DMS 273 (cell line): ENCODE measurements at regions not wholly inside any gene's neighbourhood (a gene's known extent, or its start where the extent isn't known, plus 50 kb on each side); places are given as distances from the start of the nearest gene placed in this dataset.
"Not testable (repeated sequence)": the region's sequence is repeated elsewhere in the genome, so short reads cannot be mapped to it uniquely, and the experiment has no call there.

ENCODE experiments used
- DNase-seq: peaks from one replicate; lab custom pipeline; 2025; ENCODE audit not compliant: unreplicated experiment; lab: John Stamatoyannopoulos, UW

- no peak for DNase-seq
These were observed 101.7 kb upstream of the CLEC14A start for GRCh38 chr14:38357557-38357956.

DNA sequence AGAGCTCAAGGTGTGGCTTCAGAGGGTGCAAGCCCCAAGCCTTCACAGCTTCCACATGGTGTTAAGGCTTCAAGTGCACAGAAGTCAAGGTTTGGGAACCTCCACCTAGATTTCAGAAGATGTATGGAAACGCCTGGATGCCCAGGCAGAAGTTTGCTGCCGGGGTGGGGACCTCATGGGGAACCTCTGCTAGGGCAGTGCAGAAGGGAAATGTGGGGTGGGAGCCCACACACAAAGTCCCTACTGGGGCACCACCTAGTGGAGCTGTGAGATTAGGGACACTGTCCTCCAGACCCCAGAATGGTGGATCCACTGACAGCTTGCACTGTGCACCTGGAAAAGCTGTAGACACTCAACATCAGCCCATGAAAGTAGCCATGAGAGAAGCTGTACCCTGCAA, 99.6 kb upstream of the CLEC14A start:
- DNase-seq: not testable (repeated sequence)

DNA sequence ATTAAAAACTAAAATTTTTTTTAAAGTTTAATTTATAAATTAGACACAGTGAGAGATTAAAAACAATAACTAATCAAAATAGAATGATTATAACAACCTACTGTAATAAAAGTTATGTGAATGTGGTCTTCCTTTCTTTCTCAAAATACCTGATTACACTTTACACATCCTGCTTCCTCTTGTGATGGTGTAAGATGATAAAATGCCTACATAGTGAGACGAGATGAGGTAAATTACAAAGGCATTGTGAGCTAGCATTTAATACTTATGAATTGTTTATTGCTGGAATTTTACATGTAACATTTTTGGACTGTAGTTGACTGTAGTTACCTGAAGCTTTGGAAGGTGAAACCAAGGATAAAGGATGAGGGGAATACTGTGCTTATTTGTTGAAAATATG, 94.2 kb upstream of the CLEC14A start:
- DNase-seq: no peak

DNA sequence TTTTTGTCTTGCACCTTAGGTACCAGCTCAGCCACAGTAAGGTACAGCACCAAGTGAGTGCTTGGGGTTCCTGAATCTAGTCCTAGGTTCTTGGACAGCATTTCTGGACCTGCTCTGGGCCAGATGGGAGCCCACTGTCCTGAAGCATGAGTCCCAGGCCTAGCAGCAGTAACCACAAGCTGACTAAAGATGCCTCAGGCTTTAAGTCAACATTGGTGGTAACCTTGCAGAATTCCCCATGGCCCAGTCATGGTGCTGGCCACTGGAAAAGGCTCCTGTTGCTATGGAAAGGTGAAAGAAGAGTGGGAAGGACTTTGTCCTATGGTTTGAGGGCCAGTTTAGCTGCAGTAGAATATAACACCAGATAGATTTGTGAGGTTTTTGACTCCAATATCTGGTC, 86.9 kb upstream of the CLEC14A start:
- no peak for DNase-seq

- DNase-seq: no peak
These were observed 83.8 kb upstream of the CLEC14A start for GRCh38 chr14:38339696-38340095.

DNA sequence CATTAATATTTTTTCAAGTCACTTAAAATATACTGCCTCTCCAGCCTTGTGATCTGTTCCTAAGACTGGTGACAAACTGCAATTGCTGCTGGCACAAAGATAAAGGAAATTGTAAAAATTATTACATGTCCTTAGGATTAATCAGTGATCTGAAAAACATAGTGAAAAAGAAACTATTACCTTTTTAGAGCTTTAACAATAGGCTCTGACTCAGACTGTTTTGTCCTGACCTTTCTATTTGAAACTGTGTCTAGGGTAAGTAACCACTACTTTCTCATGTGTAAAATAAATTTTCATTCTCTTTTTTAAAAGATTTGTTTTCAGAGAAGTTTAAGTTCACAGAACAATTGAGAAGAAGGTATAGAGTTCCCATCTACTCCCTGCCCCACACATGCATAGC, 80.4 kb upstream of the CLEC14A start:
- no peak for DNase-seq

DNA sequence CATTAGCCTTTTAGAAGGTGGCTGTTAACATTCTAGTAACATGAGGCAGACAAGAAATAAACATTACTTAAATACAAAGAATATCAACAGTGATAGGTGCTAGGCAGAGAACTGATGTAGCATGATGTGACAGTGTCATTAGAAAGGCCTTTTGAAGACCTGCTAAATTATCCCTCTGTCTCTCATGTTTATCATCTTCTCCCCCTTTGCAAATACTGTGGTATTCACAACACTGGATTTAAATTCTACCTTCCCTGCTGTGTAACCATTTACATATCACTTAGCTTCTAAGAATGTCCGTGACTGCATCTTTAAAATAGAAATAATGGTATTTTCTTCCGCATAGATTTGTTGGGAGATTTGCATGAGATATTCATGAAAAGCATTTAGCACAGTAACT, 74.4 kb upstream of the CLEC14A start:
- no peak for DNase-seq

GRCh38 chr14:38329246-38329645, 73.4 kb upstream of the CLEC14A start:
- no peak for DNase-seq

DNA sequence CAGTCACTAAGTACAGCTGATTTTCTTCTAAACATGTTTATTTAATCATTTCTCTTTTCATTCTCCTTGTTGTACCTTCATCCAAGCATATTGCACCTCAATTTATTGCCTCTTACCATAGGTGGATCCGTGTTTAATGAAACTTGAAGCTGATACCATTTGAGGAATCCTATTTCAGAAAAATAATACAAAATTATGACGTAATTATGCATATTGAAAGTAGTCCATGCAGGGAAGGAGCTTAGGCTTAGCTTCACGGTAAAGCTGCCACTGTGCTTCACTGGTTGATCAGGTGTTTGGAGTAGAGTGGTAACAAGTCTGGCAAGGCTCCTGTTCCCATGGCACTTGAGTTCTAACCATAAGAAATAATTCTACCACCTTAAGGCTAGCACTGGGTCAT, 61.0 kb upstream of the CLEC14A start:
- no peak for DNase-seq

GRCh38 chr14:38311655-38312054, 55.8 kb upstream of the CLEC14A start:
- no peak for DNase-seq

DNA sequence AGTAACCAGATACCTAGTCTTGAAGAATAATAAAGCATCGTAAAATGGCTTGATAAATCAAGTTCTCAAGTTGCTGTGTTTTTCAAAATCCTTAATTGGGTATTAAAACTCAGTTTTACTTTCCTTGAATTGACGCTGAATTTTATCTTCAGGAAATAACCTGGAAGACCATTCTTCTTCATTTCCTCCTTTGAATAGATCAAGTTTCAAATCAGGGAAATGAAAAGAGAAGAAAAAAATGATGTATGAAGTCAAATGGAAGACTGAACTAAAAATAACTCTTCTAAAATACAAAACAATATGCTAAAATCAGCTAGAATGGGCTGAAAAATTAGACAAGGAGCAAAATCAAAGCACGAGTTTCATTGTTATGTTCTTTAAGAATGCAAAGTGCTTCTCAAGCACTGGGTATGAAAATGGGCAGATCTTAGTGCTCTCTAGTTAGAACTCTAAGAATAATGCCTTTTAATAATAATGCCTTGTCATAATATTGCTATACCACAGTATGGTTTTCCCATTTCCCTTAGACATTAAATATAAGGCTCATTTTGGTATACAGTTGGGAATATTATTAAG, 54.6 kb upstream of the CLEC14A start:
- DNase-seq: no peak

DNA sequence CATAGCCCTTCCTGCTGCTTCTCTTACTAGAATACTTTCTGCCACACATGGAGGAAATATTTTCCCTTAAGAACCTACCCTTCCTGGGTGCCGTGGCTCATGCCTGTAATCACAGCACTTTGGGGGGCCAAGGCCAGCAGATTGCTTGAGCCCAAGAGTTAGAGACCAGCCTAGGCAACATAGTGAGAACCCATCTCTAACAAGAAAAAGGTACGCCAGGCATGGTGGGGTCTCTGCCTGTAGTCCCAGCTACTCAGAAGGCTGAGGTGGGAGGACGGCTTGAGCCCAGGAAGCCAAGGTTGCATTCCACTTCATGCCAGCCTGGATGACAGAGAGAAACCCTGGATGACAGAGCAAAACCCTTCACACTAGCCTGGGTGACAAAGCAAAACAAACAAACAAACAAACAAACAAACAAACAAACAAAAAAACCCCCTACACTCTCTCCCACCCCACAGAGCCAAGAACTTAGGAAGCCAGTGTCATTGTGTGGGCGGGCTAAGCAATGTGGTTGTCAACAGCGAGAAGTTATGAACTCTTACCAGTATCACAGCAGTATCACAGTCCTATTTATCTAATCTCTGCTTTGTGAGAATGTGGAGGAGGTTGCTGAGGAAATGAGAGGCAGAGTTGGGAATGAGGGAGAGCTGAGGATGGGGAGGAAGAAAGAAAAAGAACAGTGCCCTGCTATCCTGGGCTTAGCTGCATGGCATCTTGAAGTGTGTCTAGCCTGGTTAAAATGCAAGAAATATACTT, 53.8 kb upstream of the CLEC14A start:
- no peak for DNase-seq
